Neural cell (in vitro differentiated cells): ENCODE measurements at regions not wholly inside any gene's neighbourhood (a gene's known extent, or its start where the extent isn't known, plus 50 kb on each side); places are given as distances from the start of the nearest gene placed in this dataset.

Source experiments
- H2AFZ ChIP-seq: fragments of 200-600, 300-800 bp; sonication (generic), shearing (Covaris generic); 2 replicates; pipeline ENCODE4 v1.6.0; 2014; ENCODE audit warnings: low read depth, mild to moderate bottlenecking, antibody characterized with exemption, low read length, moderate library complexity
- H3F3A ChIP-seq: fragments of 200-600 bp; shearing (Covaris generic); 2 replicates; pipeline ENCODE4 v1.6.1; 2016; ENCODE audit warnings: mild to moderate bottlenecking, moderate library complexity, mixed read lengths, antibody characterized with exemption, low read length; ENCODE audit not compliant: insufficient read depth, poor library complexity, severe bottlenecking
- H3K27ac ChIP-seq: fragments of 200-600, 300-800 bp; sonication (generic), shearing (Covaris generic); 2 replicates; pipeline ENCODE4 v1.5.1; 2014; ENCODE audit warnings: mild to moderate bottlenecking, low read length, moderate library complexity
- H3K27me3 ChIP-seq: fragments of 300-800, 200-600 bp; sonication (generic), shearing (Covaris generic); 2 replicates; pipeline ENCODE4 v1.6.0; 2014; ENCODE audit warnings: mild to moderate bottlenecking, low read depth, low read length, moderate library complexity; ENCODE audit not compliant: insufficient read depth
- H3K36me3 ChIP-seq: fragments of 300-800, 200-600 bp; sonication (generic), shearing (Covaris generic); 2 replicates; pipeline ENCODE4 v1.5.1; 2014; ENCODE audit warnings: mild to moderate bottlenecking, antibody characterized with exemption, low read length, moderate library complexity; ENCODE audit not compliant: insufficient read depth
- H3K4me2 ChIP-seq: fragments of 300-800, 200-600 bp; sonication (generic), shearing (Covaris generic); 2 replicates; pipeline ENCODE4 v1.6.0; 2014; ENCODE audit warnings: mild to moderate bottlenecking, low read length
- H3K4me3 ChIP-seq: fragments of 300-800, 200-600 bp; sonication (generic), shearing (Covaris generic); 2 replicates; pipeline ENCODE4 v1.5.1; 2014; ENCODE audit warnings: mild to moderate bottlenecking, low read length, moderate library complexity
- H3K79me2 ChIP-seq: fragments of 200-600 bp; shearing (Covaris generic); replicated peaks from 2 replicates; pipeline ENCODE4 v1.6.0; 2014; ENCODE audit warnings: mild to moderate bottlenecking, low read length, moderate library complexity; ENCODE audit not compliant: insufficient read depth
- H3K9ac ChIP-seq: fragments of 300-800, 200-600 bp; sonication (generic), shearing (Covaris generic); 2 replicates; pipeline ENCODE4 v1.6.1; 2016; ENCODE audit warnings: mild to moderate bottlenecking, low read length, mixed read lengths
- H3K9me2 ChIP-seq: fragments of 200-600 bp; shearing (Covaris generic); 2 replicates; pipeline ENCODE4 v1.6.1; 2016; ENCODE audit warnings: mild to moderate bottlenecking, low read length, mixed read lengths; ENCODE audit not compliant: insufficient read depth
- H3K9me3 ChIP-seq: fragments of 200-600, 300-800 bp; sonication (generic), shearing (Covaris generic); 2 replicates; pipeline ENCODE4 v1.6.1; 2016; ENCODE audit warnings: mild to moderate bottlenecking, mixed run types, low read length, moderate library complexity, mixed read lengths
- H4K20me1 ChIP-seq: fragments of 200-600 bp; shearing (Covaris generic); 2 replicates; pipeline ENCODE4 v1.6.1; 2016; ENCODE audit warnings: mild to moderate bottlenecking, mixed run types; ENCODE audit not compliant: insufficient read depth
- EP300 ChIP-seq: fragments of 450-650 bp; conservative IDR thresholded peaks from 2 replicates; pipeline ENCODE4 v1.6.1; 2014; ENCODE audit warnings: antibody characterized with exemption, mild to moderate bottlenecking, moderate library complexity; ENCODE audit not compliant: poor library complexity, severe bottlenecking
- EZH2 ChIP-seq: fragments of 200-600, 300-800 bp; shearing (Covaris generic), sonication (generic); IDR thresholded peaks from 2 replicates; pipeline ENCODE4 v1.6.1; 2014; ENCODE audit warnings: antibody characterized with exemption, low read length, borderline replicate concordance, mild to moderate bottlenecking; ENCODE audit not compliant: insufficient read depth, poor library complexity, severe bottlenecking
- MXI1 ChIP-seq: fragments of 450-650 bp; conservative IDR thresholded peaks from 2 replicates; pipeline ENCODE4 v1.6.1; 2014; ENCODE audit warnings: antibody characterized with exemption, mild to moderate bottlenecking; ENCODE audit not compliant: poor library complexity, severe bottlenecking
- POLR2AphosphoS5 ChIP-seq: IDR thresholded peaks from 2 replicates; pipeline ENCODE4 v1.6.1; 2012
- RAD21 ChIP-seq: fragments of 450-650 bp; conservative IDR thresholded peaks from 2 replicates; pipeline ENCODE4 v1.6.1; 2014; ENCODE audit warnings: antibody characterized with exemption, mild to moderate bottlenecking, moderate library complexity
- SMC3 ChIP-seq: fragments of 450-650 bp; conservative IDR thresholded peaks from 2 replicates; pipeline ENCODE4 v1.6.1; 2014; ENCODE audit warnings: antibody characterized with exemption, mild to moderate bottlenecking, moderate library complexity; ENCODE audit not compliant: poor library complexity
- TAF1 ChIP-seq: IDR thresholded peaks from 2 replicates; pipeline ENCODE4 v1.6.1; 2012; ENCODE audit warnings: low read depth
- TF ChIP-seq, protein P1 (sequence below): IDR thresholded peaks from 2 replicates; pipeline ENCODE4 v1.6.1; 2012; ENCODE audit warnings: borderline replicate concordance
- TF ChIP-seq, protein P2 (sequence below): fragments of 450-650 bp; IDR thresholded peaks from 2 replicates; pipeline ENCODE4 v1.5.1; 2014; ENCODE audit warnings: antibody characterized with exemption, mild to moderate bottlenecking, moderate library complexity; ENCODE audit not compliant: poor library complexity, severe bottlenecking

DNA sequence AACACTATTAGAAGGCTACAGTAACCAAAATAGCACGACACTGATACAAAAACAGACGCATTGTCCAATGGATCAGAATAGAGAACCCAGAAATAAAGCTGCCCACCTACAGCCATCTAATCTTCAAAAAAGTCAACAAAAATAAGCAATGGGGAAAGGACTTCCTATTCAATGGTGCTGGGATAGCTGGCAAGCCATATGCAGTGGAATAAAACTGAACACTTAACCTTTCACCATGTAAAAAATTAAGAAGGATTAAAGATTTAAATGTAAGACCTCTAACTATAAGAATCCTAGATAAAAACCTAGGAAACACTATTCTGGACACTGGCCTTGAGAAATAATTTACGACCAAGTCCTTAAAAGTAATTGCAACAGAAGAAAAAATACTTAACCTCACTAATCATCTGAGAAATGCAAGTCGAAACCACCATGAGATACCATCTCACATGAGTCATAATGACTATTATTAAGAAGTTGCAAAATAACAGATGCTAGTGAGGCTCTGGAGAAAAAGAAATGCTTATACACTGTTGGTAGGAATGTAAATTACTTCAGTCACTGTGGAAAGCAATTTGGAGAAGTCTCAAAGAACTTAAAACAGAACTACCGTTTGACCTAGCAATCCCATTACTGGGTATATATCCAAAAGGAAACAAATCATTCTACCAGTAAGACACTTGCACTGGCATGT, 203.3 kb upstream of the CDH9 start:
- Histone ChIP-seq H3K36me3 (no peaks in the 10 kb centered on the region), H3K9ac (no peak overlapping the region), H3K4me2 (no peak overlapping the region), H3K27ac (no peak overlapping the region), H3K9me2 (no peaks in the 10 kb centered on the region), H3F3A (no peaks in the 10 kb centered on the region), H4K20me1 (no peaks in the 10 kb centered on the region), H3K27me3 (no peaks in the 10 kb centered on the region), H3K9me3 (no peaks in the 10 kb centered on the region), H3K79me2 (no peaks in the 10 kb centered on the region), H2AFZ (no peak overlapping the region), H3K4me3 (no peak overlapping the region)
- TF ChIP-seq EZH2 = no peak
- TF ChIP-seq TAF1 = no peak
- TF ChIP-seq, protein P1, sequence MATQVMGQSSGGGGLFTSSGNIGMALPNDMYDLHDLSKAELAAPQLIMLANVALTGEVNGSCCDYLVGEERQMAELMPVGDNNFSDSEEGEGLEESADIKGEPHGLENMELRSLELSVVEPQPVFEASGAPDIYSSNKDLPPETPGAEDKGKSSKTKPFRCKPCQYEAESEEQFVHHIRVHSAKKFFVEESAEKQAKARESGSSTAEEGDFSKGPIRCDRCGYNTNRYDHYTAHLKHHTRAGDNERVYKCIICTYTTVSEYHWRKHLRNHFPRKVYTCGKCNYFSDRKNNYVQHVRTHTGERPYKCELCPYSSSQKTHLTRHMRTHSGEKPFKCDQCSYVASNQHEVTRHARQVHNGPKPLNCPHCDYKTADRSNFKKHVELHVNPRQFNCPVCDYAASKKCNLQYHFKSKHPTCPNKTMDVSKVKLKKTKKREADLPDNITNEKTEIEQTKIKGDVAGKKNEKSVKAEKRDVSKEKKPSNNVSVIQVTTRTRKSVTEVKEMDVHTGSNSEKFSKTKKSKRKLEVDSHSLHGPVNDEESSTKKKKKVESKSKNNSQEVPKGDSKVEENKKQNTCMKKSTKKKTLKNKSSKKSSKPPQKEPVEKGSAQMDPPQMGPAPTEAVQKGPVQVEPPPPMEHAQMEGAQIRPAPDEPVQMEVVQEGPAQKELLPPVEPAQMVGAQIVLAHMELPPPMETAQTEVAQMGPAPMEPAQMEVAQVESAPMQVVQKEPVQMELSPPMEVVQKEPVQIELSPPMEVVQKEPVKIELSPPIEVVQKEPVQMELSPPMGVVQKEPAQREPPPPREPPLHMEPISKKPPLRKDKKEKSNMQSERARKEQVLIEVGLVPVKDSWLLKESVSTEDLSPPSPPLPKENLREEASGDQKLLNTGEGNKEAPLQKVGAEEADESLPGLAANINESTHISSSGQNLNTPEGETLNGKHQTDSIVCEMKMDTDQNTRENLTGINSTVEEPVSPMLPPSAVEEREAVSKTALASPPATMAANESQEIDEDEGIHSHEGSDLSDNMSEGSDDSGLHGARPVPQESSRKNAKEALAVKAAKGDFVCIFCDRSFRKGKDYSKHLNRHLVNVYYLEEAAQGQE = no peak
- no peak for TF ChIP-seq EP300
- TF ChIP-seq RAD21 = no peak
- no peak for TF ChIP-seq SMC3

DNA sequence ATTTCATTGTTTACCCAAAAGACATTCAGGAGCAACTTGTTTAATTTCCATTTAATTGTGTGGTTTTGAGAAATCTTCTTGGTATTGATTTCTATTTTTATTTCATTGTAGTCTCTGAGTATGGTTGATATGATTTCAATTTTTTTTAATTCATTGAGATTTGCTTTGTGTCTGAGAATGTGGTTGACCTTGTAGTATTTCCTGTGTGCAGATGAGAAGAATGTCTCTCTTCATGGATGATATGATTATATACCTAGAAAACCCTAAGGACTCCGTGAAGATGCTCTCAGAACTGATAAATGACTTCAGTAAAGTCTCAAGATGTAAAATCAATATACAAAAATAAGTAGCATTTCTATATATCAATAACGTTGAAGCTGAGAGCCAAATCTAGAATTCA, 202.4 kb upstream of the CDH9 start:
- TF ChIP-seq SMC3 = no peak
- TF ChIP-seq EZH2 = no peak
- TF ChIP-seq, protein P1 = no peak
- TF ChIP-seq POLR2AphosphoS5 = no peak
- TF ChIP-seq RAD21 = no peak
- TF ChIP-seq, protein P2, sequence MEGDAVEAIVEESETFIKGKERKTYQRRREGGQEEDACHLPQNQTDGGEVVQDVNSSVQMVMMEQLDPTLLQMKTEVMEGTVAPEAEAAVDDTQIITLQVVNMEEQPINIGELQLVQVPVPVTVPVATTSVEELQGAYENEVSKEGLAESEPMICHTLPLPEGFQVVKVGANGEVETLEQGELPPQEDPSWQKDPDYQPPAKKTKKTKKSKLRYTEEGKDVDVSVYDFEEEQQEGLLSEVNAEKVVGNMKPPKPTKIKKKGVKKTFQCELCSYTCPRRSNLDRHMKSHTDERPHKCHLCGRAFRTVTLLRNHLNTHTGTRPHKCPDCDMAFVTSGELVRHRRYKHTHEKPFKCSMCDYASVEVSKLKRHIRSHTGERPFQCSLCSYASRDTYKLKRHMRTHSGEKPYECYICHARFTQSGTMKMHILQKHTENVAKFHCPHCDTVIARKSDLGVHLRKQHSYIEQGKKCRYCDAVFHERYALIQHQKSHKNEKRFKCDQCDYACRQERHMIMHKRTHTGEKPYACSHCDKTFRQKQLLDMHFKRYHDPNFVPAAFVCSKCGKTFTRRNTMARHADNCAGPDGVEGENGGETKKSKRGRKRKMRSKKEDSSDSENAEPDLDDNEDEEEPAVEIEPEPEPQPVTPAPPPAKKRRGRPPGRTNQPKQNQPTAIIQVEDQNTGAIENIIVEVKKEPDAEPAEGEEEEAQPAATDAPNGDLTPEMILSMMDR = no peak
- TF ChIP-seq TAF1 = no peak
- TF ChIP-seq MXI1 = no peak
- TF ChIP-seq EP300 = no peak
- Histone ChIP-seq H3K9ac (no peak overlapping the region), H3K4me3 (no peak overlapping the region), H3K36me3 (no peaks in the 10 kb centered on the region), H3K27ac (no peak overlapping the region), H3K27me3 (no peaks in the 10 kb centered on the region), H3K79me2 (no peaks in the 10 kb centered on the region), H3K4me2 (no peak overlapping the region), H2AFZ (no peak overlapping the region), H4K20me1 (no peaks in the 10 kb centered on the region), H3K9me2 (no peaks in the 10 kb centered on the region), H3K9me3 (no peaks in the 10 kb centered on the region), H3F3A (no peaks in the 10 kb centered on the region)
